ENCODE measurements at regions not wholly inside any gene's neighbourhood (a gene's known extent, or its start where the extent isn't known, plus 50 kb on each side); places are given as distances from the start of the nearest gene placed in this dataset.

DNA sequence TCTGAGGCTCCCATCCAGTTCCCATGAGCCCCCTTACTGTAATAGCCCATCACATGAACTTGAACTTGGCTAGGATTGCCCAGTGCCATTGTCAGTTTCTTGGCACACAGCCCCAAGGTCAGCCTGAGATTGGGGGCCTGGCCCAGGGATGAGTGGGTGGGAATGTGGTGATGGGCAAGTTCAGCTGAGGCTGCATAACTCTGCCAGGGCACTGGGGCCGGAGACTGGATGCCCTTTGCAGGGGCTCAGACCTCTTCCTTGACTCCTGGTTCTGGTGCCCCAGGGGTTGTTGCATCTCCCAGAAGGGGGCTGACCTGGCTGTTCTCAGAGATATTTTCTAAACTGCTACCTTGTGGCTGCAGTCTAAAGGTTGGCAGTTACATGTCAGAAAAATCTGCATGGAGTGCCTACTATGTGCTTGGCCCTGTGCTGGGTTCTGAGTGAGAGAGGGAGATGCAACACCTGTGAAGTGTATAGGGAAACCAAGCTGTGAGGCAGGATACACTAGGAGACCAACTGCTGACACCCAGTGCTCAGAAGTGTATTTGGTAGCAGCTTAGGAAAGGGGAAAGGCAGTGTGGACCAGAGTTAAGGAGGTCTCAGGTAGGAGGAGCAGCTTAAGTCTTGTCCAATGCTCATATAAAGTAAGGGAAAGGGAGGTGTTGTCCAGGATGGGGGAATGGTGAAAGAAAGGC is 74.8 kb upstream of the PRR23C start:
- Histone ChIP-seq H3K9me3 (no peaks in the 10 kb centered on the region), H3K27me3 (no peaks in the 10 kb centered on the region), H3K36me3 (no peaks in the 10 kb centered on the region), H3K4me1 (peaks cover 0 to 22% (median 0%) of the 10 kb centered on the region in 9 donors), H3K27ac (no peak overlapping the region), H3K4me3 (no peak overlapping the region)
- intact Hi-C loops (cut with DNase I), result no loop called here
- ATAC-seq, result no peak
- TF ChIP-seq, protein P1, sequence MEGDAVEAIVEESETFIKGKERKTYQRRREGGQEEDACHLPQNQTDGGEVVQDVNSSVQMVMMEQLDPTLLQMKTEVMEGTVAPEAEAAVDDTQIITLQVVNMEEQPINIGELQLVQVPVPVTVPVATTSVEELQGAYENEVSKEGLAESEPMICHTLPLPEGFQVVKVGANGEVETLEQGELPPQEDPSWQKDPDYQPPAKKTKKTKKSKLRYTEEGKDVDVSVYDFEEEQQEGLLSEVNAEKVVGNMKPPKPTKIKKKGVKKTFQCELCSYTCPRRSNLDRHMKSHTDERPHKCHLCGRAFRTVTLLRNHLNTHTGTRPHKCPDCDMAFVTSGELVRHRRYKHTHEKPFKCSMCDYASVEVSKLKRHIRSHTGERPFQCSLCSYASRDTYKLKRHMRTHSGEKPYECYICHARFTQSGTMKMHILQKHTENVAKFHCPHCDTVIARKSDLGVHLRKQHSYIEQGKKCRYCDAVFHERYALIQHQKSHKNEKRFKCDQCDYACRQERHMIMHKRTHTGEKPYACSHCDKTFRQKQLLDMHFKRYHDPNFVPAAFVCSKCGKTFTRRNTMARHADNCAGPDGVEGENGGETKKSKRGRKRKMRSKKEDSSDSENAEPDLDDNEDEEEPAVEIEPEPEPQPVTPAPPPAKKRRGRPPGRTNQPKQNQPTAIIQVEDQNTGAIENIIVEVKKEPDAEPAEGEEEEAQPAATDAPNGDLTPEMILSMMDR (IDR thresholded peaks at IDR 0.05), result no peak
- WGBS, 2 donors, result 71 to 73% methylated on average over 1 of the region's 1 CpG
- no peak for DNase-seq

DNA sequence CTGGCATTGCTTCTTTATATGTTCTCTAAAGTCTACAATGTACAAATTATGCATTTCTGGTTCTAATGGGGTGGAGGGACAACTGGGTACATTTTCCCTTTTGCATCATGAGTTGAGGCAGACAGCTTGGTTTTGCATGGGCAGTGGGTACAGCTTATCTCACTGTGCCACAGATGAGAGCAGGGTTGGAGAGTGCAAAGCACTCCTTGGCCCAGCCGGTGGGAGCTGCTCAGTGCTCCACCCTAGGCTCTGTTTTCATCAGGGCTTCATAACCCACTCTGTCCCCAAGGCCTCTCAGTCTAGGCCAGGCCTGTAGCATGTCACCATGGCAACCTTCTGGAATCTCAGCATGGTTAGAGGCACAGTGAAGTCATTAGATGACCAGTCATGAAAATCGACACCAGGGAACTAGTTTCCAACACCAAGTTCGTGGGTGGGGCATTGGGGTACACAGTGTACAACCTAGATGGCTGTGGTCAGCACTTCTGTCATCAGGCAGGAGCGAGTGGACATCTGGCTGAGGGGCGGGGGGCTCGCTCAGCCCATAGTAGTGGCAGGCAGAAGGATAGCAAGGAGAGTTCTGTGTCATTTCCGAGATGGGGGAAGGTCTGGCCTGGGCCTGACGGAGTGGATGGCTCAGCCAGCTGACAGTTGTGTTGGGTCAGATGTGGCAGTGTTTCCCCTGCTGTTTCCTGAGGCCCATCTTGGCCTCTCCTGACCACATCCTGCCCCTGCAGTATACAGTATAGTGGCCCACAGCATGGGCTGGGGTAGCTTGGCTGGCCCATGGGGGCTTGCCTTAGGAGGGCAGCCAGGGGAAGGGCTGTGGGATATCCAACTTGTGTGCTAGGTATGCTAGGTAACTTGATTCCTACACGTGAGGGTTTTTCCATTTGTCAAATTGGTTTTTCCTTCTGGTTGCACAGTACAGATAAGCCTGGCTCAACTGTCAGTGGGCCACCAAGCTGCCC is 75.7 kb upstream of the PRR23C start:
- Histone ChIP-seq H3K27me3 (no peaks in the 10 kb centered on the region), H3K4me3 (no peak overlapping the region), H3K27ac (no peak overlapping the region), H3K4me1 (peaks cover 0 to 22% (median 0%) of the 10 kb centered on the region in 9 donors), H3K9me3 (no peaks in the 10 kb centered on the region), H3K36me3 (no peaks in the 10 kb centered on the region)
- ATAC-seq (peak in 4 of 8 donors; percentile 15 to 55 (median 26)), DNase-seq (no peak)
- TF ChIP-seq, protein P1 (IDR thresholded peaks at IDR 0.05), result no peak
- 63 to 70% methylated on average over 9 of the region's 9 CpGs for WGBS, 2 donors
- intact Hi-C loops (cut with DNase I), result no loop called here

DNA sequence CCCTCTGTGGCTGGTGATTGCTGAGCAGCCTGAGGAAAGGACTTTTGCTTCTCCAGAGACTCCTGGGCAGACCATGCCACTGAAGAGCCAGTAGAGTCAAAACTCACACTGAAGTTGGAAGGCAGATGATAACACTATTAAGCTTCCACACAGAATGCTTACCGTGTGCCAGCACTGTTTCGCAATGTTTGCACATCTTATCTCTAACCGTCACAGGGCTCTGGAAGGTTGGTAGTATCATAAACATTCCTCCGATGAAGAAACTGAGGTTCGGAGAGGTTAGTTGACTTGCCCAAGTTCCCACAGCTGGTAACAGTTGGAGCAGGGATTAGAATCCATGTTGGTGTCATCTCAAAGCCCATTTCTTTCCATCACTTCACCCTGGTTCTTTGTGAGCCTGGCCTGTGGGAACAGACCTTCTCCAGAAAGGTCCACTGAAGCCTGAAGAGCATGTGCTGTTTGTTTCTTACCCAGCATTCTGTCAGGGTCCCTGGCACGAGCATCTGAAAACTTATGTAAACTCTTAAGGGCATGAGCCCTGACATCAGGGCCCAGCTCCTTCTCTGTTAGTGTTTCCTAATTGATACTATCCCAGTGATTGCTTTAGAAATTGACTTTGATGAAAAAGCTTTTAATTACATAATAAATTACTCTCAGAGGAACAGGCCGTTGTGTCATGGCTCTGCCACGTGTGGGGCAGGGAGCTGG is 77.0 kb upstream of the PRR23C start:
- Histone ChIP-seq H3K4me3 (no peak overlapping the region), H3K27ac (no peak overlapping the region), H3K4me1 (peaks cover 0 to 22% (median 0%) of the 10 kb centered on the region in 9 donors), H3K27me3 (no peaks in the 10 kb centered on the region), H3K9me3 (no peaks in the 10 kb centered on the region), H3K36me3 (no peaks in the 10 kb centered on the region)
- intact Hi-C loops (cut with DNase I), result no loop called here
- 49 to 51% methylated on average over 8 of the region's 8 CpGs for WGBS, 2 donors
- DNase-seq, result no peak
- ATAC-seq, result peak in 1 of 8 donors; percentile 13
- TF ChIP-seq, protein P1 (IDR thresholded peaks at IDR 0.05), result no peak

DNA sequence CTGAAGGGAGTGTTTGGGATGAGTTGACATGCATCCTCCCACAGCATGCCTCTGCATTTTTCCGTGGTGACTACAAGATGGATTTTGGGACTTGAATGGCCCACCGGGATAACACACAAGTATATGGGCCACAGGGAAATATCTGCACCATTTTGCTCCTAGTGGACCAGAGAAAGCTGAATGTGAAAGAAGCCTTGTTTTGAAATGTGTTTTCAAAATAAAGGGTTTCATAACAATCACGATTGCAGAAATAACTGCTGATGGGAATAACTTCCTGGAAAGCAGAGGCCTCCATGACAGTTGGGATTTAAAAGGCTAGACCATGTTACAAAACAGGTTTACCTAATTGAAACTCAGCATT is 77.5 kb upstream of the PRR23C start:
- no peaks in the 10 kb centered on the region for H3K27me3 ChIP-seq
- WGBS, 2 donors, result 48 to 64% methylated on average over 3 of the region's 3 CpGs
- no peak overlapping the region for H3K27ac ChIP-seq
- H3K36me3 ChIP-seq, result no peaks in the 10 kb centered on the region
- no peaks in the 10 kb centered on the region for H3K9me3 ChIP-seq
- no peak overlapping the region for H3K4me3 ChIP-seq
- TF ChIP-seq, protein P1 (IDR thresholded peaks at IDR 0.05), result no peak
- H3K4me1 ChIP-seq, result peaks cover 0 to 22% (median 0%) of the 10 kb centered on the region in 9 donors
- DNase-seq, result no peak
- intact Hi-C loops (cut with DNase I), result no loop called here
- ATAC-seq, result peak in 6 of 8 donors; percentile 37 to 65 (median 44)
